AG09319 (cell line): ENCODE measurements at regions not wholly inside any gene's neighbourhood (a gene's known extent, or its start where the extent isn't known, plus 50 kb on each side); places are given as distances from the start of the nearest gene placed in this dataset.

ENCODE experiments used
- DNase-seq: peaks from one replicate; pipeline ENCODE4 v3.0.0-alpha.2; 2010; ENCODE audit warnings: low read depth; ENCODE audit errors: extremely low read depth
- CTCF ChIP-seq: IDR thresholded peaks from 2 replicates; pipeline ENCODE4 v1.5.1; 2011; ENCODE audit warnings: low read depth, mild to moderate bottlenecking, inconsistent platforms, low read length, moderate library complexity

- no peak for DNase-seq
- TF ChIP-seq CTCF = no peak
Observed at GRCh38 chr3:103907567-103907966, 1459.1 kb upstream of the ALCAM start.

GRCh38 chr3:103909395-103909794, 1457.3 kb upstream of the ALCAM start:
- no peak for TF ChIP-seq CTCF
- DNase-seq = no peak

- TF ChIP-seq CTCF = no peak
Observed at GRCh38 chr3:103918336-103918735, 1448.4 kb upstream of the ALCAM start.

GRCh38 chr3:103919327-103919726, 1447.4 kb upstream of the ALCAM start:
- no peak for DNase-seq
- no peak for TF ChIP-seq CTCF

More at GRCh38 chr3:103918336-103918735, 1448.4 kb upstream of the ALCAM start:
- DNase-seq = no peak

GRCh38 chr3:103923907-103924306, 1442.8 kb upstream of the ALCAM start:
- no peak for TF ChIP-seq CTCF
- DNase-seq = no peak

GRCh38 chr3:103924544-103924943, 1442.2 kb upstream of the ALCAM start:
- no peak for DNase-seq
- no peak for TF ChIP-seq CTCF

- no peak for TF ChIP-seq CTCF
- no peak for DNase-seq
Observed at GRCh38 chr3:103926936-103927335, 1439.8 kb upstream of the ALCAM start.

- DNase-seq = no peak
- no peak for TF ChIP-seq CTCF
Observed at GRCh38 chr3:103927896-103928295, 1438.8 kb upstream of the ALCAM start.
